ENCODE measurements at regions not wholly inside any gene's neighbourhood (a gene's known extent, or its start where the extent isn't known, plus 50 kb on each side); places are given as distances from the start of the nearest gene placed in this dataset.

- TF ChIP-seq CTCF (IDR thresholded peaks at IDR 0.05; ENCODE audit: low read depth, low read length), result no peak
- H3K4me3 ChIP-seq (ENCODE audit: low read depth, low read length), result no peak overlapping the region
- DNase-seq (ENCODE audit: low read depth, low spot score), result no peak
- in situ Hi-C loops (cut with HindIII; ENCODE audit: low sequenced_read_pairs), result no loop called here
These were observed 54.9 kb downstream of the KLHDC7A start for GRCh38 chr1:18535391-18536210.

- in situ Hi-C loops (cut with HindIII; ENCODE audit: low sequenced_read_pairs), result no loop called here
- H3K4me3 ChIP-seq (ENCODE audit: low read depth, low read length), result no peak overlapping the region
- TF ChIP-seq CTCF (IDR thresholded peaks at IDR 0.05; ENCODE audit: low read depth, low read length), result no peak
- DNase-seq (ENCODE audit: low read depth, low spot score), result no peak
These were observed 55.6 kb downstream of the KLHDC7A start for GRCh38 chr1:18536356-18536755.

- no peak overlapping the region for H3K4me3 ChIP-seq (ENCODE audit: low read depth, low read length)
- in situ Hi-C loops (cut with HindIII; ENCODE audit: low sequenced_read_pairs), result no loop called here
- no peak for TF ChIP-seq CTCF (IDR thresholded peaks at IDR 0.05; ENCODE audit: low read depth, low read length)
- no peak for DNase-seq (ENCODE audit: low read depth, low spot score)
These were observed 56.2 kb downstream of the KLHDC7A start for GRCh38 chr1:18536915-18537314.

GRCh38 chr1:18537386-18538306 is 56.9 kb downstream of the KLHDC7A start:
- TF ChIP-seq CTCF (IDR thresholded peaks at IDR 0.05; ENCODE audit: low read depth, low read length), result no peak
- in situ Hi-C loops (cut with HindIII; ENCODE audit: low sequenced_read_pairs), result no loop called here
- no peak overlapping the region for H3K4me3 ChIP-seq (ENCODE audit: low read depth, low read length)
- no peak for DNase-seq (ENCODE audit: low read depth, low spot score)

GRCh38 chr1:18539171-18539570 is 58.4 kb downstream of the KLHDC7A start:
- no peak overlapping the region for H3K4me3 ChIP-seq (ENCODE audit: low read depth, low read length)
- no peak for TF ChIP-seq CTCF (IDR thresholded peaks at IDR 0.05; ENCODE audit: low read depth, low read length)
- in situ Hi-C loops (cut with HindIII; ENCODE audit: low sequenced_read_pairs), result no loop called here
- no peak for DNase-seq (ENCODE audit: low read depth, low spot score)

- DNase-seq (ENCODE audit: low read depth, low spot score), result no peak
- in situ Hi-C loops (cut with HindIII; ENCODE audit: low sequenced_read_pairs), result no loop called here
- TF ChIP-seq CTCF (IDR thresholded peaks at IDR 0.05; ENCODE audit: low read depth, low read length), result no peak
These were observed 59.5 kb downstream of the KLHDC7A start for GRCh38 chr1:18540136-18540765.

More at GRCh38 chr1:18540136-18540765, 59.5 kb downstream of the KLHDC7A start:
- H3K4me3 ChIP-seq (ENCODE audit: low read depth, low read length), result no peak overlapping the region
